ENCODE measurements at regions not wholly inside any gene's neighbourhood (a gene's known extent, or its start where the extent isn't known, plus 50 kb on each side); places are given as distances from the start of the nearest gene placed in this dataset.

DNA sequence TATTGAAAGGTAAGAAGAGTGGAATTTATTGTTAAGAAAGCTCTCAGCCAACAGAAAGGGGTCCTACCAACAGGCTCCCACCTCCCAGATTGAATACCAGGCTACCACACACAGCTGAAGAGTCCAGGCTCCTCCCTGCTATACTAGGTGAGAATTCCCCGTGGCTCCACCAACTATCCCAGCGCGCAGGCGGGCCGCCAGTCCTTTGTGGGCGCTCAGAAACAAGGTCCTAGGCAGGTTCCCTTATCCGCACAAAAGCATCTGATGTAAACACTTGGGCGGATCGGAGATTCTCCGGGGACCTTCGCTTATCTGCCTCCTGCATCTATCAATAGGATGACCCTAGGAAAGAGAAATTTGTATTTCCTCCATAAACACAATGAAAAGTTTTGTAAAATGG is 423.9 kb upstream of the ADGRL4 start:
- Histone ChIP-seq H2BK5ac (ENCODE audit: low read depth, low read length) (no peak overlapping the region), H3K27ac (ENCODE audit: low read depth, low read length) (no peak overlapping the region), H3K23me2 (ENCODE audit: low read depth, low read length) (no peaks in the 10 kb centered on the region), H4K91ac (replicated peaks; ENCODE audit: insufficient read length, low read length) (no peak overlapping the region), H3K9ac (replicated peaks in 1 of 4; ENCODE audit: extremely low read depth in 1 of 4, low read depth in 3 of 4, low read length in 3 of 4) (no peak overlapping the region), H2BK20ac (ENCODE audit: low read length) (no peak overlapping the region), H3K9me3 (ENCODE audit: insufficient read depth in 2 of 2, low read depth in 1 of 2, low read length in 1 of 2) (no peaks in the 10 kb centered on the region), H2BK15ac (ENCODE audit: low read length) (no peak overlapping the region), H3K4me3 (ENCODE audit: extremely low read depth in 1 of 4, insufficient read depth in 2 of 4, low read depth in 3 of 4, low read length in 4 of 4) (no peak overlapping the region), H3K4me1 (replicated peaks in 1 of 4; ENCODE audit: control insufficient read depth in 3 of 4, insufficient read depth in 4 of 4, low read length in 3 of 4) (no peaks in the 10 kb centered on the region), H2AK5ac (ENCODE audit: low read depth, low read length) (no peak overlapping the region), H4K20me1 (replicated peaks in 1 of 2; ENCODE audit: control insufficient read depth in 1 of 2, insufficient read depth in 2 of 2, low read length in 2 of 2) (no peaks in the 10 kb centered on the region), H2BK120ac (replicated peaks; ENCODE audit: low read depth, low read length) (no peak overlapping the region), H3K4ac (replicated peaks; ENCODE audit: insufficient read length, low read depth, low read length) (no peak overlapping the region), H3K14ac (ENCODE audit: insufficient read length) (no peak overlapping the region), H3K27me3 (replicated peaks in 1 of 4; ENCODE audit: control insufficient read depth in 3 of 4, extremely low read depth in 1 of 4, insufficient read depth in 3 of 4, low read length in 3 of 4) (no peaks in the 10 kb centered on the region), H3K36me3 (ENCODE audit: control insufficient read depth in 2 of 4, insufficient read depth in 4 of 4, low read length in 3 of 4) (no peaks in the 10 kb centered on the region), H3K79me1 (ENCODE audit: low read depth, low read length) (no peaks in the 10 kb centered on the region), H4K5ac (ENCODE audit: insufficient read length, low read depth, low read length) (no peak overlapping the region), H4K8ac (ENCODE audit: extremely low read depth, insufficient read depth, low read length) (no peak overlapping the region; the same call in 1 of the 2 replicates), H3K79me2 (ENCODE audit: control insufficient read depth in 1 of 2, insufficient read depth in 2 of 2, low read length in 2 of 2) (no peaks in the 10 kb centered on the region), H2AFZ (ENCODE audit: low read length) (no peak overlapping the region), H2BK12ac (ENCODE audit: low read depth, low read length) (no peak overlapping the region), H3K18ac (ENCODE audit: extremely low read depth, low read length) (no peak overlapping the region), H3K4me2 (ENCODE audit: insufficient read depth in 1 of 2, low read depth in 2 of 2, low read length in 2 of 2) (no peak overlapping the region), H3K56ac (replicated peaks; ENCODE audit: insufficient read length, low read depth, low read length) (no peak overlapping the region), H3K23ac (ENCODE audit: insufficient read length) (no peak overlapping the region)
- 94% methylated on average over 11 of the region's 11 CpGs; no CpG with 5 or more reads in 1 of the 2 experiments for WGBS, 2 experiments (ENCODE audit: extremely low coverage in 1 of 2, insufficient coverage in 1 of 2, insufficient read length in 1 of 2, insufficient replicate concordance in 2 of 2, low coverage in 1 of 2, low lambda C conversion rate in 2 of 2, missing lambda C conversion rate in 1 of 2)
- no peak for FAIRE-seq
- TF ChIP-seq BCL11A (IDR thresholded peaks at IDR 0.05; ENCODE audit: low read depth in 2 of 2, low read length in 2 of 2) (no peak), SAP30 (IDR thresholded peaks at IDR 0.05; ENCODE audit: insufficient read depth, insufficient replicate concordance, low read length) (no peak), SUZ12 (IDR thresholded peaks at IDR 0.05; ENCODE audit: low read length) (no peak), KDM4A (IDR thresholded peaks at IDR 0.05; ENCODE audit: low read depth, low read length, severe bottlenecking) (no peak), SRF (IDR thresholded peaks at IDR 0.05; ENCODE audit: low read depth, low read length) (no peak)
- TF ChIP-seq, protein P1, sequence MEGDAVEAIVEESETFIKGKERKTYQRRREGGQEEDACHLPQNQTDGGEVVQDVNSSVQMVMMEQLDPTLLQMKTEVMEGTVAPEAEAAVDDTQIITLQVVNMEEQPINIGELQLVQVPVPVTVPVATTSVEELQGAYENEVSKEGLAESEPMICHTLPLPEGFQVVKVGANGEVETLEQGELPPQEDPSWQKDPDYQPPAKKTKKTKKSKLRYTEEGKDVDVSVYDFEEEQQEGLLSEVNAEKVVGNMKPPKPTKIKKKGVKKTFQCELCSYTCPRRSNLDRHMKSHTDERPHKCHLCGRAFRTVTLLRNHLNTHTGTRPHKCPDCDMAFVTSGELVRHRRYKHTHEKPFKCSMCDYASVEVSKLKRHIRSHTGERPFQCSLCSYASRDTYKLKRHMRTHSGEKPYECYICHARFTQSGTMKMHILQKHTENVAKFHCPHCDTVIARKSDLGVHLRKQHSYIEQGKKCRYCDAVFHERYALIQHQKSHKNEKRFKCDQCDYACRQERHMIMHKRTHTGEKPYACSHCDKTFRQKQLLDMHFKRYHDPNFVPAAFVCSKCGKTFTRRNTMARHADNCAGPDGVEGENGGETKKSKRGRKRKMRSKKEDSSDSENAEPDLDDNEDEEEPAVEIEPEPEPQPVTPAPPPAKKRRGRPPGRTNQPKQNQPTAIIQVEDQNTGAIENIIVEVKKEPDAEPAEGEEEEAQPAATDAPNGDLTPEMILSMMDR (IDR thresholded peaks at IDR 0.05; ENCODE audit: control extremely low read depth in 1 of 3, insufficient read depth in 1 of 3, low read depth in 1 of 3, low read length in 3 of 3) = no peak
- ChIA-PET CTCF (ENCODE audit: partially characterized antibody) (interaction anchor here (1.1 kb wide), 1 partner anchor 590 kb away, joined by 3 read pairs; no protein-coding TSS in a partner anchor), POLR2A (ENCODE audit: partially characterized antibody) (no interaction called here)
- peak in 1 of 2 experiments; percentile 46 for DNase-seq (ENCODE audit: low read depth in 1 of 2, low spot score in 2 of 2)

Measured in H1 (cell line).